Osteoblast (primary cell): ENCODE measurements at regions not wholly inside any gene's neighbourhood (a gene's known extent, or its start where the extent isn't known, plus 50 kb on each side); places are given as distances from the start of the nearest gene placed in this dataset.

ENCODE experiments used
- DNase-seq: peaks from one replicate; pipeline ENCODE4 v3.0.0; 2011; ENCODE audit warnings: low spot score, mixed read lengths; ENCODE audit not compliant: insufficient read length; ENCODE audit errors: missing footprints
- H2AFZ ChIP-seq: 2 replicates; pipeline ENCODE4 v1.6.0; 2011; ENCODE audit warnings: mild to moderate bottlenecking, low read length
- H3K27ac ChIP-seq: 2 replicates; pipeline ENCODE4 v1.5.1; 2011; ENCODE audit warnings: mild to moderate bottlenecking, low read depth, low read length, moderate library complexity
- H3K27me3 ChIP-seq: 2 replicates; pipeline ENCODE4 v1.6.0; 2012; ENCODE audit warnings: mild to moderate bottlenecking, control low read depth, inconsistent platforms, low read length, moderate library complexity; ENCODE audit not compliant: insufficient read depth
- H3K36me3 ChIP-seq: 2 replicates; pipeline ENCODE4 v1.5.1; 2011; ENCODE audit warnings: mild to moderate bottlenecking, low read length, control low read depth, moderate library complexity; ENCODE audit not compliant: insufficient read depth
- H3K4me1 ChIP-seq: 2 replicates; pipeline ENCODE4 v1.5.1; 2011; ENCODE audit warnings: mild to moderate bottlenecking, low read length, control low read depth, moderate library complexity; ENCODE audit not compliant: insufficient read depth
- H3K4me2 ChIP-seq: 2 replicates; pipeline ENCODE4 v1.6.0; 2011; ENCODE audit warnings: mild to moderate bottlenecking, low read length; ENCODE audit not compliant: insufficient read depth
- H3K4me3 ChIP-seq: fragments of 200-600 bp; sonication (generic); 3 replicates; pipeline ENCODE4 v1.5.1; 2012; ENCODE audit warnings: mild to moderate bottlenecking, low read length, inconsistent platforms; ENCODE audit not compliant: insufficient read depth
- H3K79me2 ChIP-seq: 2 replicates; pipeline ENCODE4 v1.6.0; 2012; ENCODE audit warnings: mild to moderate bottlenecking, low read length, control low read depth, inconsistent platforms; ENCODE audit not compliant: insufficient read depth
- H3K9me3 ChIP-seq: 2 replicates; pipeline ENCODE4 v1.5.1; 2011; ENCODE audit warnings: low read depth, low read length, control low read depth
- H4K20me1 ChIP-seq: 2 replicates; pipeline ENCODE4 v1.6.0; 2012; ENCODE audit warnings: mild to moderate bottlenecking, low read length, control low read depth; ENCODE audit not compliant: insufficient read depth
- TF ChIP-seq, protein P1 (sequence below): IDR thresholded peaks from 2 replicates; pipeline ENCODE4 v1.5.1; 2011; ENCODE audit warnings: mild to moderate bottlenecking, low read depth, low read length, moderate library complexity; ENCODE audit errors: extremely low read depth

DNA sequence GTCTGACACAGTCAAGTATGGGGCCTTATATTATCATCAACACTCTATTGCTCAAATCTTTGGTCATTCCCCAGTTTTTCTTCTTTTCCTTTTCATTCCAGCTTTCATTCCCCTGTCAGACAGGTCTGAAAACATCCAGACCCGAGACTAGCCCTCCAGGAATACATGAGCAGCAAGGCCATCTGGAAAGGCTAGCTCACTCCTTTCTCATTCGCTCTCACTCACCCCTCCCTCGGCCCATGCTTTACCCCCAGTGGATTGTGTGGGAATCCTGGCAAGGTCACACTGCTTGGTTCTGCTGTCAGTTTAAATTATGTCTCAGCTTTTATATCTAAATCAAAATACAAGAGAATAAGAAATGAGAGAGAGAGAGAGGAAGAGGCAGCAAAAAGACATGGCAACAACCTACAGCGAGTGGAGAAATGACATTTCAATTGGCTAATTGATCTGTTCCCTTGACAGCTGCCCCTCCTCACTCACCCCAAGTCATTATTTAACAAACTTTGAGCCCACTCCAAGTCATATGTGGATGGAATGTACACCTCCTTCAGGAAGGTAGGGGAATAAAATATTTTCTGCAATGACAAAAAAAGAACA, 962.2 kb downstream of the TUSC7 start:
- Histone ChIP-seq H3K36me3 (no peaks in the 10 kb centered on the region), H2AFZ (no peak overlapping the region), H3K27ac (no peak overlapping the region), H3K27me3 (no peaks in the 10 kb centered on the region), H3K79me2 (no peaks in the 10 kb centered on the region), H3K4me3 (no peak overlapping the region), H3K4me1 (no peaks in the 10 kb centered on the region), H3K4me2 (no peak overlapping the region), H4K20me1 (no peaks in the 10 kb centered on the region), H3K9me3 (no peaks in the 10 kb centered on the region)
- TF ChIP-seq, protein P1, sequence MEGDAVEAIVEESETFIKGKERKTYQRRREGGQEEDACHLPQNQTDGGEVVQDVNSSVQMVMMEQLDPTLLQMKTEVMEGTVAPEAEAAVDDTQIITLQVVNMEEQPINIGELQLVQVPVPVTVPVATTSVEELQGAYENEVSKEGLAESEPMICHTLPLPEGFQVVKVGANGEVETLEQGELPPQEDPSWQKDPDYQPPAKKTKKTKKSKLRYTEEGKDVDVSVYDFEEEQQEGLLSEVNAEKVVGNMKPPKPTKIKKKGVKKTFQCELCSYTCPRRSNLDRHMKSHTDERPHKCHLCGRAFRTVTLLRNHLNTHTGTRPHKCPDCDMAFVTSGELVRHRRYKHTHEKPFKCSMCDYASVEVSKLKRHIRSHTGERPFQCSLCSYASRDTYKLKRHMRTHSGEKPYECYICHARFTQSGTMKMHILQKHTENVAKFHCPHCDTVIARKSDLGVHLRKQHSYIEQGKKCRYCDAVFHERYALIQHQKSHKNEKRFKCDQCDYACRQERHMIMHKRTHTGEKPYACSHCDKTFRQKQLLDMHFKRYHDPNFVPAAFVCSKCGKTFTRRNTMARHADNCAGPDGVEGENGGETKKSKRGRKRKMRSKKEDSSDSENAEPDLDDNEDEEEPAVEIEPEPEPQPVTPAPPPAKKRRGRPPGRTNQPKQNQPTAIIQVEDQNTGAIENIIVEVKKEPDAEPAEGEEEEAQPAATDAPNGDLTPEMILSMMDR = no peak
- no peak for DNase-seq

DNA sequence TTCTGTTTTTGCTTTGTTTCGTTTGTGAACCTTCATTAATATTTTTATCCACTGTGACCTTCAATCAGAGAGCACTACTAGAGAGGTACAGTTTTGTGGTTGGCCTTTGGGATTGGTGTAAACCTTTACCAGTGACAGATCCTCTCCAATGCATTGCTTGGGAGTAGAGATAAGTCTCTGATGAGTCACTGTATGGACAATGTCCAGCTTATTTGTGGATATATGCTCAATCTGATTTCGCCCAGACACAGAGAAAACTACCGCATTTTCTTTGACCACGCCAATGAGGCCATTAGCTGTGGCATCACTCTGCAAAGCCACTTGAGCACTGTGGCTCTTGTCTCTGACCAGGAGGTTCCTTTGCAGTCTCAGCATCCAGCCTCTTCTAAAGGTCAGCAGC, 964.7 kb downstream of the TUSC7 start:
- H3K4me2 ChIP-seq = no peak overlapping the region
- no peak for DNase-seq
- H3K36me3 ChIP-seq = no peaks in the 10 kb centered on the region
- no peak overlapping the region for H3K27ac ChIP-seq
- H3K4me3 ChIP-seq = no peak overlapping the region
- no peak overlapping the region for H2AFZ ChIP-seq
- H3K9me3 ChIP-seq = no peaks in the 10 kb centered on the region
- H3K4me1 ChIP-seq = no peaks in the 10 kb centered on the region
- H3K79me2 ChIP-seq = no peaks in the 10 kb centered on the region
- TF ChIP-seq, protein P1 = no peak
- H3K27me3 ChIP-seq = no peaks in the 10 kb centered on the region
- H4K20me1 ChIP-seq = no peaks in the 10 kb centered on the region

DNA sequence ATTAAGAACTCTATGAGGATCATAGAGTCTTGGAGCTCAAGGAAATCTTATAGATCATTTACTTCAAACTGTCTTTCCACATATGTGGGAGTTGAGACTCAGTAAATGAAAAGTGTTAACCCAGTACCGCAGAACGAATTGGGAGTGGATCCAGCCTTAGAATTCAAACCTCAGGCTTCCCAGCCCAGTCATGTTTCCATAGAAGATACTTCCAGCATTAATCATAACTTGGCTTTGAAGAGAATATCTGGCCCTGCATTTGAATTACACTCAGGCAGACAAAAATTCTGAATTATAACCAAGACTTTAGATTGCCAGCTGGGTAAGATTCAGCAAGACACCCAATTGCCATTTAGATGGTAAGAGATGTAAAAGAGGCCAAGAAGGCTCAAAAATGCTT, 972.0 kb downstream of the TUSC7 start:
- Histone ChIP-seq H3K4me1 (peaks cover 9% of the 10 kb centered on the region), H2AFZ (no peak overlapping the region), H3K36me3 (no peaks in the 10 kb centered on the region), H3K4me3 (no peak overlapping the region), H3K27ac (peak overlapping the region; percentile 2), H4K20me1 (no peaks in the 10 kb centered on the region), H3K79me2 (no peaks in the 10 kb centered on the region), H3K27me3 (no peaks in the 10 kb centered on the region), H3K9me3 (no peaks in the 10 kb centered on the region), H3K4me2 (no peak overlapping the region)
- TF ChIP-seq, protein P1 = no peak
- peak; percentile 11 for DNase-seq

DNA sequence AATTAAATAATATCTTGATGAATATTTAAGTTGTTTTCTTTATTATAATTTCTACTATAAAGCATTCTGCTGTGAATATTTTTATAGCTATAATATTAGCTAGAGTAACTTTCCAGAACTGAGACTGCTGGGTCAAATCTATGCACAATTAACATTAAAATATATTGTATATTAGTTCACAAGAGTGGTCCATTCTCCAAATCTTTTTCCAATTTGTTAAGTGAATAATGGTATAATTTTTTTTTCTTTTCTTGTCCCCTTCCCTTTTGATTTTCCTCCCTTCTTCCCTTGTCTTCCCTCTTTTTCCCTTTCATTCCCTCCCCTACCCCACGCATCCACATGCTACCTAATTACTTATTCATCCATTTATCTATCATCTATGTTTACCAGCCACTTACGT, 977.5 kb downstream of the TUSC7 start:
- Histone ChIP-seq H3K4me3 (no peak overlapping the region), H3K9me3 (no peaks in the 10 kb centered on the region), H4K20me1 (no peaks in the 10 kb centered on the region), H3K27me3 (no peaks in the 10 kb centered on the region), H3K4me1 (peaks cover 6% of the 10 kb centered on the region), H3K27ac (no peak overlapping the region), H2AFZ (no peak overlapping the region), H3K4me2 (no peak overlapping the region), H3K79me2 (no peaks in the 10 kb centered on the region), H3K36me3 (no peaks in the 10 kb centered on the region)
- peak; percentile 4 for DNase-seq
- TF ChIP-seq, protein P1 = no peak
